ENCODE measurements at regions not wholly inside any gene's neighbourhood (a gene's known extent, or its start where the extent isn't known, plus 50 kb on each side); places are given as distances from the start of the nearest gene placed in this dataset.

DNA sequence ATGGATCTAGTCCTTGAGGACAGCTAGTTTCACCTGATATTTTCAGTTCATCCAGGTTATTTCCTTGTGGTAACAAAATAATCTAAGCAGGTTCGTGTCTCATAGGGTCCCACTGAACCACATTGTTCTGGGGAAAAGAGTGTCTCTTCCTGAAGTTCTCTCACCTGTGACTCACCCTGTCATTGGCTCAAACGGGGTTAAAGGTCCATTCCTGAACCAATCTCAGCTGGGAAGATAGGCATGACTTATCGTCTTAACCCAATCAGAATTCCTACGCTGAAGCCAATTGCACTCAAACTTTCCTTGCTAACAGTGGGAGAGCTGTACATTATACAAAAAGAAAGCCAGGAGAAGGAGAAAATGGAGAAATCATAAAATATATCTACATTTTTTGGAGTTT, 475.8 kb downstream of the TOX3 start:
- H3K4me3 Mint-ChIP-seq, result no peak overlapping the region
- H3K27ac Mint-ChIP-seq, result no peak overlapping the region
- Histone ChIP-seq H3K27ac (ENCODE audit: low read depth) (no peak overlapping the region), H3K4me2 (no peak overlapping the region), H3F3A (replicated peaks; ENCODE audit: low read depth) (no peaks in the 10 kb centered on the region), H3K27me3 (ENCODE audit: insufficient read depth) (no peaks in the 10 kb centered on the region), H3K9me2 (ENCODE audit: insufficient read depth) (no peaks in the 10 kb centered on the region), H3K4me1 (ENCODE audit: insufficient read depth) (no peaks in the 10 kb centered on the region), H2AFZ (no peak overlapping the region), H3K79me2 (replicated peaks; ENCODE audit: insufficient read depth) (no peaks in the 10 kb centered on the region), H4K20me1 (replicated peaks; ENCODE audit: insufficient read depth) (no peaks in the 10 kb centered on the region), H3K4me3 (no peak overlapping the region), H3K36me3 (ENCODE audit: insufficient read depth) (no peaks in the 10 kb centered on the region)
- no peak for TF ChIP-seq STAT1 (IDR thresholded peaks at IDR 0.05; ENCODE audit: unreplicated experiment)
- TF ChIP-seq, protein P1, sequence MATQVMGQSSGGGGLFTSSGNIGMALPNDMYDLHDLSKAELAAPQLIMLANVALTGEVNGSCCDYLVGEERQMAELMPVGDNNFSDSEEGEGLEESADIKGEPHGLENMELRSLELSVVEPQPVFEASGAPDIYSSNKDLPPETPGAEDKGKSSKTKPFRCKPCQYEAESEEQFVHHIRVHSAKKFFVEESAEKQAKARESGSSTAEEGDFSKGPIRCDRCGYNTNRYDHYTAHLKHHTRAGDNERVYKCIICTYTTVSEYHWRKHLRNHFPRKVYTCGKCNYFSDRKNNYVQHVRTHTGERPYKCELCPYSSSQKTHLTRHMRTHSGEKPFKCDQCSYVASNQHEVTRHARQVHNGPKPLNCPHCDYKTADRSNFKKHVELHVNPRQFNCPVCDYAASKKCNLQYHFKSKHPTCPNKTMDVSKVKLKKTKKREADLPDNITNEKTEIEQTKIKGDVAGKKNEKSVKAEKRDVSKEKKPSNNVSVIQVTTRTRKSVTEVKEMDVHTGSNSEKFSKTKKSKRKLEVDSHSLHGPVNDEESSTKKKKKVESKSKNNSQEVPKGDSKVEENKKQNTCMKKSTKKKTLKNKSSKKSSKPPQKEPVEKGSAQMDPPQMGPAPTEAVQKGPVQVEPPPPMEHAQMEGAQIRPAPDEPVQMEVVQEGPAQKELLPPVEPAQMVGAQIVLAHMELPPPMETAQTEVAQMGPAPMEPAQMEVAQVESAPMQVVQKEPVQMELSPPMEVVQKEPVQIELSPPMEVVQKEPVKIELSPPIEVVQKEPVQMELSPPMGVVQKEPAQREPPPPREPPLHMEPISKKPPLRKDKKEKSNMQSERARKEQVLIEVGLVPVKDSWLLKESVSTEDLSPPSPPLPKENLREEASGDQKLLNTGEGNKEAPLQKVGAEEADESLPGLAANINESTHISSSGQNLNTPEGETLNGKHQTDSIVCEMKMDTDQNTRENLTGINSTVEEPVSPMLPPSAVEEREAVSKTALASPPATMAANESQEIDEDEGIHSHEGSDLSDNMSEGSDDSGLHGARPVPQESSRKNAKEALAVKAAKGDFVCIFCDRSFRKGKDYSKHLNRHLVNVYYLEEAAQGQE (IDR thresholded peaks at IDR 0.05; ENCODE audit: unreplicated experiment), result no peak
- no peak for TF ChIP-seq POLR2AphosphoS5 (IDR thresholded peaks at IDR 0.05; ENCODE audit: low read depth)
- TF ChIP-seq, protein P2, sequence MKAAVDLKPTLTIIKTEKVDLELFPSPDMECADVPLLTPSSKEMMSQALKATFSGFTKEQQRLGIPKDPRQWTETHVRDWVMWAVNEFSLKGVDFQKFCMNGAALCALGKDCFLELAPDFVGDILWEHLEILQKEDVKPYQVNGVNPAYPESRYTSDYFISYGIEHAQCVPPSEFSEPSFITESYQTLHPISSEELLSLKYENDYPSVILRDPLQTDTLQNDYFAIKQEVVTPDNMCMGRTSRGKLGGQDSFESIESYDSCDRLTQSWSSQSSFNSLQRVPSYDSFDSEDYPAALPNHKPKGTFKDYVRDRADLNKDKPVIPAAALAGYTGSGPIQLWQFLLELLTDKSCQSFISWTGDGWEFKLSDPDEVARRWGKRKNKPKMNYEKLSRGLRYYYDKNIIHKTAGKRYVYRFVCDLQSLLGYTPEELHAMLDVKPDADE (IDR thresholded peaks at IDR 0.05), result no peak
- no peak for TF ChIP-seq EZH2 (IDR thresholded peaks at IDR 0.05; ENCODE audit: low read depth, unreplicated experiment)
- TF ChIP-seq NANOG (IDR thresholded peaks at IDR 0.05; ENCODE audit: borderline replicate concordance), result no peak
- DNase-seq (ENCODE audit: low spot score) (no peak), ATAC-seq (no peak)
- no peaks in the 10 kb centered on the region for H3K27me3 Mint-ChIP-seq (ENCODE audit: insufficient read depth, low read depth, poor library complexity)
- no peaks in the 10 kb centered on the region for H3K36me3 Mint-ChIP-seq (ENCODE audit: low read depth)
- H3K9me3 Mint-ChIP-seq, result no peaks in the 10 kb centered on the region
- H3K4me1 Mint-ChIP-seq, result no peaks in the 10 kb centered on the region

DNA sequence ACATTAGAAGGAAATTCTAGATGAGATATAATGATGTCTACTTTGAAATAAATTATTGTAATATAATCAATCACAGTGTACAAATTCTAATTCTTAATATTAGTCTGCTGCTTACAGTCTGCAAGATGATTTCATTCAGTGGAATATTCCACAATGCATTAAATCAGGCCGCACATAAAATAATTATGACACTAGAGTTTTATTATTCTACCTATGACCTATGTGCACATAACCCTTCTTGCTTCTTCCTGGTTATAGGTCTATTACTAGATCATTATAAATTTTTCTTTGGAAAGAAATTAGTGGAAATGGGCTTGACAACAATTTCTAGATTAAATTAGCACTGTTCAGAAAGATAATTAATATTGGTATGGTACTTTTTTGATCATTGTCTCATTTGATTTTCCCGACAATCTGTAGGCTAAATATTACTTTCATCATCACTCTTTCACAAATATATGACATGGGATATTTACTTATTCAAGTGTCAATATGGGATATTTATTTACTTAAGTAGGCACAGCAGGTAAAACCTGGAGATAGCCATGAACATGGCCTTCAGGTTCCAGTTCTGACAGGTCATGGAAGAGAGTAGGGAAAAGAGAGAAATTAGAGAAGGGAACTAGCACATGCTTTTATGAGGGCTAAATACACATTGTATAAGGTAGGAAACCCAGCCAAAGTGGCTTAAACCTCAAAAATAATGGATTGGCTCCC, 476.4 kb downstream of the TOX3 start:
- no peaks in the 10 kb centered on the region for H3K9me2 ChIP-seq (ENCODE audit: insufficient read depth)
- H3K4me2 ChIP-seq, result no peak overlapping the region
- no peaks in the 10 kb centered on the region for H3K4me1 Mint-ChIP-seq
- H4K20me1 ChIP-seq (replicated peaks; ENCODE audit: insufficient read depth), result no peaks in the 10 kb centered on the region
- H3K27me3 Mint-ChIP-seq (ENCODE audit: insufficient read depth, low read depth, poor library complexity), result no peaks in the 10 kb centered on the region
- no peaks in the 10 kb centered on the region for H3K36me3 Mint-ChIP-seq (ENCODE audit: low read depth)
- DNase-seq (ENCODE audit: low spot score) (no peak), ATAC-seq (no peak)
- H2AFZ ChIP-seq, result no peak overlapping the region
- no peaks in the 10 kb centered on the region for H3K36me3 ChIP-seq (ENCODE audit: insufficient read depth)
- no peaks in the 10 kb centered on the region for H3K79me2 ChIP-seq (replicated peaks; ENCODE audit: insufficient read depth)
- no peaks in the 10 kb centered on the region for H3F3A ChIP-seq (replicated peaks; ENCODE audit: low read depth)
- peaks cover 4% of the 10 kb centered on the region for H3K9me3 Mint-ChIP-seq
- no peaks in the 10 kb centered on the region for H3K4me1 ChIP-seq (ENCODE audit: insufficient read depth)
- H3K27ac Mint-ChIP-seq, result no peak overlapping the region
- no peak overlapping the region for H3K4me3 ChIP-seq
- H3K27me3 ChIP-seq (ENCODE audit: insufficient read depth), result no peaks in the 10 kb centered on the region
- no peak overlapping the region for H3K4me3 Mint-ChIP-seq
- no peak overlapping the region for H3K27ac ChIP-seq (ENCODE audit: low read depth)
- TF ChIP-seq JUNB (IDR thresholded peaks at IDR 0.05; ENCODE audit: unreplicated experiment), result no peak
- TF ChIP-seq EZH2phosphoT487 (IDR thresholded peaks at IDR 0.05; ENCODE audit: unreplicated experiment), result no peak
- TF ChIP-seq, protein P2 (IDR thresholded peaks at IDR 0.05), result no peak
- TF ChIP-seq ZNF114 (CRISPR knock-in tag; IDR thresholded peaks at IDR 0.05), result no peak
- no peak for TF ChIP-seq EZH2 (IDR thresholded peaks at IDR 0.05; ENCODE audit: low read depth, unreplicated experiment)
- TF ChIP-seq, protein P3, sequence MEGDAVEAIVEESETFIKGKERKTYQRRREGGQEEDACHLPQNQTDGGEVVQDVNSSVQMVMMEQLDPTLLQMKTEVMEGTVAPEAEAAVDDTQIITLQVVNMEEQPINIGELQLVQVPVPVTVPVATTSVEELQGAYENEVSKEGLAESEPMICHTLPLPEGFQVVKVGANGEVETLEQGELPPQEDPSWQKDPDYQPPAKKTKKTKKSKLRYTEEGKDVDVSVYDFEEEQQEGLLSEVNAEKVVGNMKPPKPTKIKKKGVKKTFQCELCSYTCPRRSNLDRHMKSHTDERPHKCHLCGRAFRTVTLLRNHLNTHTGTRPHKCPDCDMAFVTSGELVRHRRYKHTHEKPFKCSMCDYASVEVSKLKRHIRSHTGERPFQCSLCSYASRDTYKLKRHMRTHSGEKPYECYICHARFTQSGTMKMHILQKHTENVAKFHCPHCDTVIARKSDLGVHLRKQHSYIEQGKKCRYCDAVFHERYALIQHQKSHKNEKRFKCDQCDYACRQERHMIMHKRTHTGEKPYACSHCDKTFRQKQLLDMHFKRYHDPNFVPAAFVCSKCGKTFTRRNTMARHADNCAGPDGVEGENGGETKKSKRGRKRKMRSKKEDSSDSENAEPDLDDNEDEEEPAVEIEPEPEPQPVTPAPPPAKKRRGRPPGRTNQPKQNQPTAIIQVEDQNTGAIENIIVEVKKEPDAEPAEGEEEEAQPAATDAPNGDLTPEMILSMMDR (conservative IDR thresholded peaks at IDR 0.05; ENCODE audit: low read depth in 2 of 2), result no peak
